Mucosa of descending colon (tissue), 3 donors: ENCODE measurements at regions not wholly inside any gene's neighbourhood (a gene's known extent, or its start where the extent isn't known, plus 50 kb on each side); places are given as distances from the start of the nearest gene placed in this dataset.

Experiments
- ATAC-seq: fragments of 200-7000 bp; cut with Tn5 transposase; one replicate; pipeline ENCODE4 v1.9.1; 2020; ENCODE audit warnings: mild to moderate bottlenecking, moderate library complexity
- DNase-seq, 3 donors: peaks; one replicate each; pipeline ENCODE4 v3.0.0-alpha.2; 2020
- H3K36me3 ChIP-seq: fragments of 200-600 bp; one replicate; pipeline ENCODE4 v1.8.0; 2021; ENCODE audit warnings: low read depth, mild to moderate bottlenecking
- H3K4me1 ChIP-seq: fragments of 200-600 bp; one replicate; pipeline ENCODE4 v1.8.0; 2021; ENCODE audit warnings: low read depth, mild to moderate bottlenecking
- H3K4me3 ChIP-seq: fragments of 200-600 bp; one replicate; pipeline ENCODE4 v1.8.0; 2021; ENCODE audit warnings: mild to moderate bottlenecking
- H3K9me3 ChIP-seq: fragments of 200-600 bp; one replicate; pipeline ENCODE4 v1.8.0; 2021; ENCODE audit warnings: mild to moderate bottlenecking
- CTCF ChIP-seq: fragments of 200-600 bp; IDR thresholded peaks from one replicate; pipeline ENCODE4 v1.8.0; 2022; ENCODE audit warnings: antibody characterized with exemption, mild to moderate bottlenecking
- intact Hi-C, 2 donors: fragments of 100-400 bp; cut with DNase I in 1 of 2; cut with micrococcal nuclease in 1 of 2; formaldehyde crosslinking; loops; one replicate each; pipeline versions ENCODE4 v1.11.0 to v1.11.1; 2022; cut with DNase I, micrococcal nuclease
- donor health status: DM: no; HTN: no; CAD: no; lungs with moderate emphysema.
- donor health status: DM: no; HTN: no; CAD: no.
- donor health status: DM: no; HTN: yes; CAD: no.

DNA sequence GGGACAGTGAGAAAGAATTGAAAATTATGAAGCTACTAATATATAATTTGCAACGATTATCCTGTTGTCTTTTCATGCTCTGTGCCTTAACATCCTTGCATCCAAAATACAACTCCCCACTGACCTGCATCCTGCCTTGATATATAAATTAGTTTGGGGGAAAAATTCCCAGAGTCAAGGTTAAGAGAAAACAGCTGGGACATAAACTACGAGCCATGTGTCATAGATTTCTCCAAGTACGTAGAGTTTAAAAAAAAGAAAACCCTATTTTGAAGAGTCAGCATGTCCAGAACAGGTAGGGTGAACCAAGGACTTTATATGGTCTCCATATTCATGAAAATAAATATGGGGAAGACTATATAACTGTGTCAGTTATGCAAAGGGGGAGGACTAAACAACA is 123.8 kb upstream of the MARCKS start:
- H3K36me3 ChIP-seq, result no peaks in the 10 kb centered on the region
- ATAC-seq, result no peak
- H3K4me3 ChIP-seq, result no peak overlapping the region
- DNase-seq, result no peak
- no peak for TF ChIP-seq CTCF
- peaks cover 5% of the 10 kb centered on the region for H3K4me1 ChIP-seq
- H3K9me3 ChIP-seq, result no peaks in the 10 kb centered on the region
- intact Hi-C loops, result no loop called here

DNA sequence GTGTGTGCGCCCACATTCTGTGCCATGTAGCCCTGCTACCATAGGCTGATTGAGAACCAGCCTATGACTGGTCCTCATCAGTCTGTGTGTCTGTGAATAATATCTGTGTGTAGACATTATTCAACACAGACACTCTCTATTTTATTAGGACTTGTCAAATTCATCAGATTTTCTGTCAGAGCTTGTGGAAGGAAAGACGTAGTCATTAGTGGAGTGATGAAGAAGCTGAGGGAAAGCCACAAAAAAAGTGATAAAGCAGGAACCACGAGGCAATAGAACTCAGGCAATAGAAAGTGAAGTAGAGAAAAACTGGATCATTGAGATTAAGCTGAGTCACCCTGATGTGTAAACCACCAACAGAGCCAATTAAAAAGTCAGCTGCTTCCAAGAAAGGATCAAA is 122.2 kb upstream of the MARCKS start:
- TF ChIP-seq CTCF, result no peak
- H3K4me1 ChIP-seq, result peaks cover 5% of the 10 kb centered on the region
- no peak overlapping the region for H3K4me3 ChIP-seq
- H3K9me3 ChIP-seq, result no peaks in the 10 kb centered on the region
- ATAC-seq, result no peak
- DNase-seq, result no peak
- intact Hi-C loops, result no loop called here
- no peaks in the 10 kb centered on the region for H3K36me3 ChIP-seq

GRCh38 chr6:113735491-113735890 is 121.7 kb upstream of the MARCKS start:
- no peak for DNase-seq
- no peak for ATAC-seq
- Histone ChIP-seq H3K36me3 (no peaks in the 10 kb centered on the region), H3K4me1 (peaks cover 5% of the 10 kb centered on the region), H3K9me3 (no peaks in the 10 kb centered on the region), H3K4me3 (no peak overlapping the region)
- no peak for TF ChIP-seq CTCF
- intact Hi-C loops, result no loop called here

DNA sequence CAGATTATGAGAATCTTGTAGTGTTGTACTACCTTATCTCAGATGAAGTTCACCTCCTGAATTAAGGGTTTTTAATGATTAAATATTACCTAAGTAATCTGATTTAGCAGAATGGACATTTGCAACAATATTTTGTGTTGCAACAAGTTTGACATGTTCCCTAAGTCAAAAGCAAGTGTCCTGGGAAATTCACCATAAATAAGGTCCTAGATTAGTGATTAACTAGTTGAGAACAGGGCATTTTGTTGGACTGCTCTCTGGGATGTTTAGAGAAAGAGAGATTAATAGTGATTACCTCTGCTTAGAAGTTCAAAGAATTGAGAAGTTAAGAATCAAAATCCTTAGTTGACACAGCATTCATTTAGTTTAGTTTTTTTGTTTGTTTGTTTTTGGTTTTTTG is 120.2 kb upstream of the MARCKS start:
- DNase-seq (no peak), ATAC-seq (no peak)
- TF ChIP-seq CTCF, result no peak
- intact Hi-C loops, result no loop called here
- Histone ChIP-seq H3K4me3 (no peak overlapping the region), H3K9me3 (no peaks in the 10 kb centered on the region), H3K36me3 (no peaks in the 10 kb centered on the region), H3K4me1 (peaks cover 5% of the 10 kb centered on the region)

- Histone ChIP-seq H3K4me3 (no peak overlapping the region), H3K4me1 (no peaks in the 10 kb centered on the region), H3K9me3 (no peaks in the 10 kb centered on the region), H3K36me3 (no peaks in the 10 kb centered on the region)
- ATAC-seq (no peak), DNase-seq (no peak)
- no peak for TF ChIP-seq CTCF
- intact Hi-C loops, result no loop called here
Observed at GRCh38 chr6:113739041-113739655, 118.0 kb upstream of the MARCKS start.

DNA sequence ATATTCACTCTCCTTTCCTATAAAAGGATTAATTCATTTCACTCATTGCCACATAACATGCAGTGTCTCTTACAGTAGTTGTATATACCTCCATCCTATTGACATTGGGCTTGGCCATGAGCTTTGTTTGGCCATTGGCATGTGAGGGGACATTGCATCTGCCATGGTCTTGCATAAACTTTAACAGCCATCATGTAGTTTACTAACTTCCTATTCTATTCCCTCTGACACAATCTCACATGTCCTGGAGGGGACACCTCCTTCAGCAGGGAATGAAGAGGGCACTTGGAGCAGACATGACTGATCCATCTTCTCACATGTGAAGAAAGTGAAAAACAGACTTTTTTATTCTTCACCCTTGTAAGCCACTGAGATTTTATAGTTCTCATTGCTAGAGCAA is 115.5 kb upstream of the MARCKS start:
- no peak for TF ChIP-seq CTCF
- Histone ChIP-seq H3K4me1 (no peaks in the 10 kb centered on the region), H3K36me3 (no peaks in the 10 kb centered on the region), H3K9me3 (no peaks in the 10 kb centered on the region), H3K4me3 (no peak overlapping the region)
- ATAC-seq (no peak), DNase-seq (no peak)
- intact Hi-C loops, result no loop called here
